Ectodermal cell (in vitro differentiated cells): ENCODE measurements at regions not wholly inside any gene's neighbourhood (a gene's known extent, or its start where the extent isn't known, plus 50 kb on each side); places are given as distances from the start of the nearest gene placed in this dataset.

ENCODE experiments used
- H3K27ac ChIP-seq: 2 replicates; pipeline ENCODE4 v1.7.0; 2013; ENCODE audit warnings: mild to moderate bottlenecking, low read depth, low read length; ENCODE audit not compliant: insufficient read depth, poor library complexity, severe bottlenecking
- H3K27me3 ChIP-seq: 2 replicates; pipeline ENCODE4 v1.7.0; 2013; ENCODE audit warnings: mild to moderate bottlenecking, low read length; ENCODE audit not compliant: insufficient read depth, control insufficient read depth, poor library complexity, severe bottlenecking
- H3K36me3 ChIP-seq: one replicate; pipeline ENCODE4 v1.7.0; 2013; ENCODE audit warnings: low read length; ENCODE audit not compliant: control insufficient read depth, insufficient read depth
- H3K4me1 ChIP-seq: one replicate; pipeline ENCODE4 v1.7.0; 2013; ENCODE audit warnings: low read length; ENCODE audit not compliant: control insufficient read depth, insufficient read depth
- H3K4me3 ChIP-seq: 2 replicates; pipeline ENCODE4 v1.7.0; 2013; ENCODE audit warnings: low read depth, low read length, control low read depth; ENCODE audit not compliant: insufficient read depth
- H3K9me3 ChIP-seq: 2 replicates; pipeline ENCODE4 v1.7.0; 2013; ENCODE audit warnings: mild to moderate bottlenecking, low read length, moderate library complexity; ENCODE audit not compliant: control insufficient read depth
- WGBS, 2 experiments: methylation state at CpG; one replicate each; pipeline ENCODE4 v1.1.7; 2013; ENCODE audit warnings: missing lambda C conversion rate in 2 of 2; 5-methylcytosine and 5-hydroxymethylcytosine counted together

GRCh38 chr1:201665036-201665435, 126.1 kb downstream of the NAV1 start:
- H3K36me3 ChIP-seq, result no peaks in the 10 kb centered on the region
- no peaks in the 10 kb centered on the region for H3K27me3 ChIP-seq
- H3K4me1 ChIP-seq, result no peaks in the 10 kb centered on the region
- H3K9me3 ChIP-seq, result no peaks in the 10 kb centered on the region
- 54 to 57% methylated on average over 7 of the region's 8 CpGs for WGBS, 2 experiments
- no peak overlapping the region for H3K4me3 ChIP-seq
- H3K27ac ChIP-seq, result no peak overlapping the region

DNA sequence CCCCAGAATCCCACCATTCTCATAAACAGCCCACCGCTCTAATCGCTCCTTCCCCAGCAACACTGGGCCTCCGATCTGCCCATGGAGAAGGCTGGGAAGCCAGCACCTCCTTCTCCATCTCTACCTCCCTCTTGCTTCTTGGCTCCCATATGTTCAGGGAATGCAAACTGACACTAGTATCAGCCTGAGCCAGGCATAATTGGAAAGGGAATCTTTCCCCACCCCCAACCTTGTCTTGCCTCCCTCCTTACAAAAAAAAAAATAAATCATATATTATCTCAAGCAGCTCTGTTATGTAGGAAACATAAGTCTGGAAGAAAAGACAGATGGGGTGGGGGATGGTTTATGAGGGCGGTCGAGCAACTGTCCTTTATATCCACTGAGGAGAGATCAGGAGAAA, 127.2 kb downstream of the NAV1 start:
- WGBS, 2 experiments, result 94 to 99% methylated on average over 5 of the region's 5 CpGs
- no peaks in the 10 kb centered on the region for H3K36me3 ChIP-seq
- H3K27me3 ChIP-seq, result no peaks in the 10 kb centered on the region
- H3K9me3 ChIP-seq, result no peaks in the 10 kb centered on the region
- no peaks in the 10 kb centered on the region for H3K4me1 ChIP-seq
- H3K27ac ChIP-seq, result no peak overlapping the region
- no peak overlapping the region for H3K4me3 ChIP-seq

GRCh38 chr1:201666645-201667044, 127.7 kb downstream of the NAV1 start:
- H3K36me3 ChIP-seq, result no peaks in the 10 kb centered on the region
- H3K4me3 ChIP-seq, result no peak overlapping the region
- 95 to 96% methylated on average over 5 of the region's 5 CpGs for WGBS, 2 experiments
- H3K27me3 ChIP-seq, result no peaks in the 10 kb centered on the region
- no peaks in the 10 kb centered on the region for H3K4me1 ChIP-seq
- H3K27ac ChIP-seq, result no peak overlapping the region
- no peaks in the 10 kb centered on the region for H3K9me3 ChIP-seq

DNA sequence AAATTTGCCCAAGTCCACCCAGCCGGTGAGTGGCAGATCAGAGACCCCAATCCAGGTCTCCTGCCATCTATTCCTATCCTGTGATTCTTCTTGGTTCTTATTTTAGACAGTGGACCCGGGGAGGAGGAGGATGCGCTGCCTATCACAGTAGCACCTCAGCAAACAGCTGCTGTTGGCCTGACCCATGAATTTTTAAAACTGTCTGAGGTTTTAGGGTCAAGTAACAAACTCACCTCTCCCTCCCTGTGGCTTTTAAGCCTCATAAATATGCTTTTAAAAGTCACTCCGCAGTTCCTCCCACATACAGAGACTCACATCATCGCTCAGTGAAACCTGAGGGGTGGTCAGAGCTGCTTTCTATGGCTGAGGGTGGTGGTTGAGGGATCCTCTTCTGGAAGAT, 128.6 kb downstream of the NAV1 start:
- no peak overlapping the region for H3K27ac ChIP-seq
- WGBS, 2 experiments, result 76% methylated on average over 5 of the region's 5 CpGs
- no peaks in the 10 kb centered on the region for H3K36me3 ChIP-seq
- no peak overlapping the region for H3K4me3 ChIP-seq
- no peaks in the 10 kb centered on the region for H3K4me1 ChIP-seq
- no peaks in the 10 kb centered on the region for H3K9me3 ChIP-seq
- H3K27me3 ChIP-seq, result no peaks in the 10 kb centered on the region

DNA sequence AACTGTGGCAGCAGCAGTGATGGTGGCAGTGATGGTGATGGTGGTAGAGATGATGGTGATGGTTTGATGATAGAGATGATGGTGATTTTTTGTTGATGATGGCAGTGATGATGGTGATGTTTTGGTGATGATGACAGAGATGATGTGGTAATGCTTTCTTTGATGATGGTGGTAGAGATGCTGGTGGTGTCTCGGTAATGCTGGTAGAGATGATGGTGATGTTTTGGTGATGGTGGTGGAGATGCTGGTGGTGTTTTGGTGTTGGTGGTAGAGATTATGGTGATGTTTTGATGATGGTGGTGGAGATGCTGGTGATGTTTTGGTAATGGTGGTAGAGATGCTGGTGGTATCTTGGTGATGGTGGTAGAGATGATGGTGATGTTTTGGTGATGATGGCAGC, 131.6 kb downstream of the NAV1 start:
- no peaks in the 10 kb centered on the region for H3K36me3 ChIP-seq
- 96 to 98% methylated on average over 1 of the region's 1 CpG for WGBS, 2 experiments
- no peaks in the 10 kb centered on the region for H3K27me3 ChIP-seq
- peaks cover 12% of the 10 kb centered on the region for H3K4me1 ChIP-seq
- H3K4me3 ChIP-seq, result no peak overlapping the region
- H3K27ac ChIP-seq, result no peak overlapping the region
- no peaks in the 10 kb centered on the region for H3K9me3 ChIP-seq

GRCh38 chr1:201672685-201673084, 133.8 kb downstream of the NAV1 start:
- WGBS, 2 experiments, result 93 to 96% methylated on average over 8 of the region's 8 CpGs
- H3K9me3 ChIP-seq, result no peaks in the 10 kb centered on the region
- H3K27ac ChIP-seq, result no peak overlapping the region

DNA sequence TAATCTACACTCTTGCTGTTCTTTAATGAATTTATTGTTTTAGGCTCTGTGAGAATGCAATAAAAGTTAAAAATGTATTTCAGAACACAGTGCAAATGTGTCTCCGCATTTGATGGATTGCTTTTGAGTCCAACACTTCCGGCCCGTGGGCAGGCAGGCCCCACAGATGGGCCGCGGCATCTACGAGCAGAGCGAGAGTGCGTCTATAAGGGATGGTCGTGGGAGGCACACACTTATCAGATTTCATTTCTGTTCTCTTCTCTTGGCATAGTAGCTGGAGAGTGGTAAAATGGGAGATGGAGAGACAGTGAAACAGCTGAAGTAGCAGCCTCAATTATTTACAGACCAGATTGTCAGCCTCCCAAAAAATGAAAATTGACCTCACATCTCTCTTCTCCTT, 134.2 kb downstream of the NAV1 start:
- H3K36me3 ChIP-seq, result no peaks in the 10 kb centered on the region
- H3K27ac ChIP-seq, result no peak overlapping the region
- no peak overlapping the region for H3K4me3 ChIP-seq
- peaks cover 25% of the 10 kb centered on the region for H3K4me1 ChIP-seq
- no peaks in the 10 kb centered on the region for H3K27me3 ChIP-seq
- H3K9me3 ChIP-seq, result no peaks in the 10 kb centered on the region
- 96% methylated on average over 8 to 9 of the region's 9 CpGs for WGBS, 2 experiments

More at GRCh38 chr1:201672685-201673084, 133.8 kb downstream of the NAV1 start:
- Histone ChIP-seq H3K27me3 (no peaks in the 10 kb centered on the region), H3K4me1 (peaks cover 25% of the 10 kb centered on the region), H3K4me3 (no peak overlapping the region), H3K36me3 (no peaks in the 10 kb centered on the region)

- no peak overlapping the region for H3K27ac ChIP-seq
- H3K9me3 ChIP-seq, result no peaks in the 10 kb centered on the region
- H3K4me1 ChIP-seq, result peaks cover 26% of the 10 kb centered on the region
- 71 to 73% methylated on average over 5 of the region's 5 CpGs for WGBS, 2 experiments
- H3K27me3 ChIP-seq, result no peaks in the 10 kb centered on the region
- H3K4me3 ChIP-seq, result no peak overlapping the region
- no peaks in the 10 kb centered on the region for H3K36me3 ChIP-seq
Measured at GRCh38 chr1:201673915-201674314, 135.0 kb downstream of the NAV1 start.

DNA sequence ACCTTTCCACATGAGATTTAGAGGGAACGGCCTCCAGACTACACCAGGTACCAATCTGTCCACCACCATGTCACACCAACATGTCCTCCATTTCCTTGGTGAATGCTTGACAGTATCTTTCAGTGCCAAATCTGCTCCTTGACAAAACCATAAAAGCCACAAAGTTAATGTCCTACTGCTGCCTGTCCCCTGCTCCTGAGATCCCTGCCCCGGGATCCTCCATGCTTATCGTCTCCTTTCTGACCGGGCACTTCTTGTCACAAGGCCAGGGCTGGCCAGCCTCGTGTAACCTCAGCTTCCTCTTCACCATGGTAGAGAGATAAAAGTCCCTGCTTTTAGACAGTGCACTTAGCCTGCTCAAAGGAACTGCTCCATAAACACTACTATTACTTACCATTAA, 136.2 kb downstream of the NAV1 start:
- no peaks in the 10 kb centered on the region for H3K27me3 ChIP-seq
- 70 to 72% methylated on average over 5 of the region's 5 CpGs for WGBS, 2 experiments
- no peaks in the 10 kb centered on the region for H3K36me3 ChIP-seq
- H3K9me3 ChIP-seq, result no peaks in the 10 kb centered on the region
- no peak overlapping the region for H3K4me3 ChIP-seq
- H3K4me1 ChIP-seq, result peaks cover 30% of the 10 kb centered on the region
- no peak overlapping the region for H3K27ac ChIP-seq

GRCh38 chr1:201676197-201676596, 137.3 kb downstream of the NAV1 start:
- no peaks in the 10 kb centered on the region for H3K27me3 ChIP-seq
- H3K27ac ChIP-seq, result peak overlapping the region; percentile 67
- H3K4me3 ChIP-seq, result no peak overlapping the region
- peaks cover 30% of the 10 kb centered on the region for H3K4me1 ChIP-seq
- H3K9me3 ChIP-seq, result no peaks in the 10 kb centered on the region
- WGBS, 2 experiments, result 12 to 13% methylated on average over 4 of the region's 4 CpGs
- no peaks in the 10 kb centered on the region for H3K36me3 ChIP-seq

- Histone ChIP-seq H3K9me3 (no peaks in the 10 kb centered on the region), H3K27ac (peak overlapping the region; percentile 67), H3K4me3 (no peak overlapping the region), H3K36me3 (no peaks in the 10 kb centered on the region), H3K4me1 (peaks cover 30% of the 10 kb centered on the region), H3K27me3 (no peaks in the 10 kb centered on the region)
- 88 to 99% methylated on average over 4 of the region's 4 CpGs for WGBS, 2 experiments
Measured at GRCh38 chr1:201676641-201677040, 137.7 kb downstream of the NAV1 start.
